ENCODE measurements at regions not wholly inside any gene's neighbourhood (a gene's known extent, or its start where the extent isn't known, plus 50 kb on each side); places are given as distances from the start of the nearest gene placed in this dataset.
"Not testable (repeated sequence)": the region's sequence is repeated elsewhere in the genome, so short reads cannot be mapped to it uniquely, and the experiment has no call there.

DNA sequence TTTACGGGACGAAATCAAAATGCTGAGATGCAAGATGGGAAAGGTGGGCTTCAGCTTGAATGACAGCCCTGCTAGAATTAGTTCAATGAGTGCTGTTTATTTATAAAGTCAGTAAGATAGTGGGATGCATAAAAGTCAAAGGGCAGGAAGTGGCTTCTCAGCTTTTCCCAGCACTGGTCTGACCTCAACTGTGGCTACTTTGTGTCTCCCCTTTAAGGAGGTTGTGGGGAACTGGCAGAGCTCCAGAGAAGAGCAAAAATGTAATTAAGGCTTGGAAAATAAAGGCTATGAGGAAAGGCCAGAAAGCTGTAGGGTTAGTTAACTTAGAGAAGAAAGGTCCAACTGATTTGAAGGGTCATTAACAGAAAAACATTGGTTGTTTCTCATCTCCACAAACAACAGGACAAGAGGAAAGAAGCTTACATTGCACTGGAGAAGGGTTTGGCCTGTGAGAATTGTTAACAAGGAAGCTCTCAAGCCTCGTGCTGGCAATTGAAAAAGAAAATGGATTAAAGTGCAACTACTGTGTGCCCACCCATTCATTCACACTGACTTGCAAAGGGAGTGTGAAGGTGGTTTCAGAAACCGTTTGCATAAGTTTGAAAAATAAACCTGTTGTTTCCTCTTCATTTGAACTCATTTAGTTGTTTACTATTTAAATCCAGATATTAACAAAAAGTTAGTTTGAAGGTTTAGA lies 68.8 kb upstream of the CD28 start:
- Mint-ChIP-seq H3K4me1 (ENCODE audit: unreplicated experiment) (peaks cover 12% of the 10 kb centered on the region), H3K9me3 (ENCODE audit: unreplicated experiment) (no peaks in the 10 kb centered on the region), H3K36me3 (ENCODE audit: low read depth, unreplicated experiment) (no peaks in the 10 kb centered on the region), H3K27me3 (ENCODE audit: unreplicated experiment) (peaks cover 2% of the 10 kb centered on the region), H3K27ac (ENCODE audit: unreplicated experiment) (peak overlapping the region; percentile 20), H3K4me3 (ENCODE audit: unreplicated experiment) (no peak overlapping the region)
- no peak for DNase-seq (ENCODE audit: low spot score)
- TF ChIP-seq, protein P1, sequence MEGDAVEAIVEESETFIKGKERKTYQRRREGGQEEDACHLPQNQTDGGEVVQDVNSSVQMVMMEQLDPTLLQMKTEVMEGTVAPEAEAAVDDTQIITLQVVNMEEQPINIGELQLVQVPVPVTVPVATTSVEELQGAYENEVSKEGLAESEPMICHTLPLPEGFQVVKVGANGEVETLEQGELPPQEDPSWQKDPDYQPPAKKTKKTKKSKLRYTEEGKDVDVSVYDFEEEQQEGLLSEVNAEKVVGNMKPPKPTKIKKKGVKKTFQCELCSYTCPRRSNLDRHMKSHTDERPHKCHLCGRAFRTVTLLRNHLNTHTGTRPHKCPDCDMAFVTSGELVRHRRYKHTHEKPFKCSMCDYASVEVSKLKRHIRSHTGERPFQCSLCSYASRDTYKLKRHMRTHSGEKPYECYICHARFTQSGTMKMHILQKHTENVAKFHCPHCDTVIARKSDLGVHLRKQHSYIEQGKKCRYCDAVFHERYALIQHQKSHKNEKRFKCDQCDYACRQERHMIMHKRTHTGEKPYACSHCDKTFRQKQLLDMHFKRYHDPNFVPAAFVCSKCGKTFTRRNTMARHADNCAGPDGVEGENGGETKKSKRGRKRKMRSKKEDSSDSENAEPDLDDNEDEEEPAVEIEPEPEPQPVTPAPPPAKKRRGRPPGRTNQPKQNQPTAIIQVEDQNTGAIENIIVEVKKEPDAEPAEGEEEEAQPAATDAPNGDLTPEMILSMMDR (IDR thresholded peaks at IDR 0.05; ENCODE audit: unreplicated experiment): no peak

DNA sequence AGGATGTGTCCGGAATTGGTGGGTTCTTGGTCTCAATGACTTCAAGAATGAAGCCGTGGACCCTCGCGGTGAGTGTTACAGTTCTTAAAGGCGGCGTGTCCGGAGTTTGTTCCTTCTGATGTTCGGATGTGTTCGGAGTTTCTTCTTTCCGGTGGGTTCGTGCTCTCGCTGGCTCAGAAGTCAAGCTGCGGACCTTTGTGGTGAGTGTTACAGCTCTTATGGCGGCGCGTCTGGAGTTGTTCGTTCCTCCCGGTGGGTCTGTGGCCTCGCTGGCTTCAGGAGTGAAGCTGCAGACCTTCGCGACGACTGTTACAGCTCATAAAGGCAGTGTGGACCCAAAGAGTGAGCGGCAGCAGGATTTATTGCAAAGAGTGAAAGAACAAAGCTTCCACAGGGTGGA lies 64.6 kb upstream of the CD28 start:
- not testable (repeated sequence) for H3K4me3 Mint-ChIP-seq (ENCODE audit: unreplicated experiment); DNase-seq (ENCODE audit: low spot score); H3K27ac Mint-ChIP-seq (ENCODE audit: unreplicated experiment); H3K9me3 Mint-ChIP-seq (ENCODE audit: unreplicated experiment); H3K36me3 Mint-ChIP-seq (ENCODE audit: low read depth, unreplicated experiment); H3K27me3 Mint-ChIP-seq (ENCODE audit: unreplicated experiment)
- peaks cover 10% of the 10 kb centered on the region for H3K4me1 Mint-ChIP-seq (ENCODE audit: unreplicated experiment)

DNA sequence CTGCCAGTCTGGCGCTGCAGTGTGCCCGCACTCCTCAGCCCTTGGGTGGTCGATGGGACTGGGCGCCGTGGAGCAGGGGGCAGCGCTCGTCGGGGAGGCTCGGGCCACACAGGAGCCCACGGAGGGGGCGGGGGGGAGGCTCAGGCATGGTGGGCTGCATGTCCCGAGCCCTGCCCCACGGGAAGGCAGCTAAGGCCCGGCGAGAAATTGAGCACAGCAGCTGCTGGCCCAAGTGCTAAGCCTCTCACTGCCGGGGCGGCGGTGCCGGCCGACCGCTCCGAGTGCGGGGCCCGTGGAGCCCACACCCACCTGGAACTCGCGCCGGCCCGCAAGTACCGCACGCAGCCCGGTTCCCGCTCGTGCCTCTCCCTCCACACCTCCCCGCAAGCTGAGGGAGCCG lies 63.6 kb upstream of the CD28 start:
- not testable (repeated sequence) for H3K36me3 Mint-ChIP-seq (ENCODE audit: low read depth, unreplicated experiment); H3K27ac Mint-ChIP-seq (ENCODE audit: unreplicated experiment); H3K4me3 Mint-ChIP-seq (ENCODE audit: unreplicated experiment); H3K4me1 Mint-ChIP-seq (ENCODE audit: unreplicated experiment); H3K9me3 Mint-ChIP-seq (ENCODE audit: unreplicated experiment); DNase-seq (ENCODE audit: low spot score); H3K27me3 Mint-ChIP-seq (ENCODE audit: unreplicated experiment)

DNA sequence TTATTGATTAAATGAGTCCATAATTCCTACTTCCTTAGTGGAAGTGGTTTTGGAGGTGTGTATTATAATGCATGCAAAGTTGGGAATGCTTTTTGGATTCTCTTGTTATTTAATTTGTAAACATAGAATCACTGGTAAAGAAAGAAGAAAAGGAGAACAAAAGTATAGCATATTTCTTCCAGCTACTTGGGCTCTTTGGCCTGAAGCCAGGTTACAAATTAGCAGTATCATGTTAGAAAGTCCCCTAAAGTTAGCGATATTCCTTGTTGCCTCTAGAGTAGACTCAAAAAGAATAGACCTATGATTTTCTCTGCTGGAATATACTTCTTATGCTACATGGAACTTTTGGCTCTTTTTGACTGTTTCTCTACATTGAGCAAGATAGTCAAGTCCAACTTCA lies 60.6 kb upstream of the CD28 start:
- TF ChIP-seq, protein P1 (IDR thresholded peaks at IDR 0.05; ENCODE audit: unreplicated experiment): no peak
- Mint-ChIP-seq H3K4me3 (ENCODE audit: unreplicated experiment) (no peak overlapping the region), H3K4me1 (ENCODE audit: unreplicated experiment) (no peaks in the 10 kb centered on the region), H3K27ac (ENCODE audit: unreplicated experiment) (no peak overlapping the region), H3K27me3 (ENCODE audit: unreplicated experiment) (peaks cover 4% of the 10 kb centered on the region), H3K9me3 (ENCODE audit: unreplicated experiment) (no peaks in the 10 kb centered on the region), H3K36me3 (ENCODE audit: low read depth, unreplicated experiment) (no peaks in the 10 kb centered on the region)
- no peak for DNase-seq (ENCODE audit: low spot score)

DNA sequence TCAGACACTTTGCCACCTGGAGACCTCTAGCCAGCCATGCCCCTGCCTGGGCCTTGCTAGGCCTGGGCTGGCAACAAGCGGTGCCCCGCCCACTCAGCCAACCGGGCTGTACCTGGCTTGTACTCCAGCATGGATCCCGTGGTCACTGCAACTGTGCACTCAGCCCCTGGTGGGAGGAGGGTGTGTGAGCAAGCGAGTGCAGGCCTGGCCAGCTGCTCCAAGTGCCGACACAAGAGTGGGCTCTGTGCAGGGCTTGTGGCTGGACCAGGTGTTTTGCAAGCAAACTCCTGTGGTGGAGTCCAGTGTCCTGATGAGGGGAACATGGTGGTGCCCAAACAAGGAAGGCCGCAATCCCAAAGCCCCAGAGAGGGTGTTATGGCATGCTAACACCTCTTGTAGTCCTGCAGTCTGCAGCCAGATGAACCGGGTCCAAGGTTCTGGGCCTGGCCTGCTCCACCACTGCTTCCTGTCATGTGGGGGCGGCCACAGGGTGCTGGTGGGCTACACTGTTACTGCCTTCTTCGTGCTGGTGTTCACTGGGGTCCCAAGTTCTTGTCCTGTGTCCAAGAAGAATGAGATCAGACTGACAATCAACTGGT lies 60.1 kb upstream of the CD28 start:
- TF ChIP-seq, protein P1 (IDR thresholded peaks at IDR 0.05; ENCODE audit: unreplicated experiment): no peak
- peaks cover 4% of the 10 kb centered on the region for H3K27me3 Mint-ChIP-seq (ENCODE audit: unreplicated experiment)
- no peak overlapping the region for H3K27ac Mint-ChIP-seq (ENCODE audit: unreplicated experiment)
- H3K9me3 Mint-ChIP-seq (ENCODE audit: unreplicated experiment): no peaks in the 10 kb centered on the region
- no peaks in the 10 kb centered on the region for H3K36me3 Mint-ChIP-seq (ENCODE audit: low read depth, unreplicated experiment)
- no peak overlapping the region for H3K4me3 Mint-ChIP-seq (ENCODE audit: unreplicated experiment)
- DNase-seq (ENCODE audit: low spot score): no peak
- no peaks in the 10 kb centered on the region for H3K4me1 Mint-ChIP-seq (ENCODE audit: unreplicated experiment)

DNA sequence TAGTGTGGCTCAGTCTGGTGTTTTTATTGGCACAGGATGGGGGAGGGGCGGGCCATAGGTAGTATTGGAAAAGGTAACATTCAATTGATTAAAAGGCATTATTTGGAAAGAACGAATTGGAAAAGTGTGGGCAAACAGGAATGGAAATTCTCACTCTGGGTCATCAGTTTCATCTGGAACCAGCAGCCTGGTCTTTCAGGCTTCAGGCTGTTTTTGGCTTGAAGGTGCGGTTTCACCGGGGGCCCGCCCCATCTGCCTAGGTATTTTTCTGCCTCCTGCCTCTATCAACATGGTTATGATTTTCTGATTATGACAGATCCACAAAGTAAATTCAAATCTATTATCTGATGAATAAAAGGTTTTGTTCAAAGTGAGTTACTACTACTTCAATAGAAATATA lies 59.5 kb upstream of the CD28 start:
- DNase-seq (ENCODE audit: low spot score): no peak
- no peak overlapping the region for H3K4me3 Mint-ChIP-seq (ENCODE audit: unreplicated experiment)
- H3K9me3 Mint-ChIP-seq (ENCODE audit: unreplicated experiment): no peaks in the 10 kb centered on the region
- H3K27me3 Mint-ChIP-seq (ENCODE audit: unreplicated experiment): peaks cover 4% of the 10 kb centered on the region
- no peaks in the 10 kb centered on the region for H3K36me3 Mint-ChIP-seq (ENCODE audit: low read depth, unreplicated experiment)
- TF ChIP-seq, protein P1 (IDR thresholded peaks at IDR 0.05; ENCODE audit: unreplicated experiment): no peak
- no peak overlapping the region for H3K27ac Mint-ChIP-seq (ENCODE audit: unreplicated experiment)
- H3K4me1 Mint-ChIP-seq (ENCODE audit: unreplicated experiment): no peaks in the 10 kb centered on the region
